IMR-90 (cell line): ENCODE measurements at regions not wholly inside any gene's neighbourhood (a gene's known extent, or its start where the extent isn't known, plus 50 kb on each side); places are given as distances from the start of the nearest gene placed in this dataset.

Experiments
- ATAC-seq: fragments of 200-7000 bp; cut with Tn5 transposase; 2 replicates; pipeline ENCODE4 v1.9.1; 2020; ENCODE audit warnings: low read depth, mild to moderate bottlenecking, moderate library complexity
- BruUV-seq: library from RNA; stranded (reverse); fragments of 400-500 nt; replicated peaks from 2 replicates; lab custom pipeline; 2021; lab: Mats Ljungman, UMichigan
- CTCF ChIA-PET: fragments of 300-600 bp; formaldehyde crosslinking; extraction: SDS; loops from one replicate; lab custom pipeline; 2021; ENCODE audit warnings: antibody characterized with exemption; lab: Yijun Ruan, JAX
- POLR2A ChIA-PET: fragments of 300-600 bp; sonication (Branson Sonifier 250); formaldehyde crosslinking; loops from one replicate; lab custom pipeline; 2022; ENCODE audit warnings: antibody characterized with exemption; ENCODE audit not compliant: unreplicated experiment; lab: Charles Lee
- DNase-seq: peaks from one replicate; pipeline ENCODE4 v3.0.0; 2013
- H2AFZ ChIP-seq: replicated peaks from 2 replicates; pipeline ENCODE3; 2013; ENCODE audit warnings: low read length, mild to moderate bottlenecking; ENCODE audit not compliant: poor library complexity
- H2AK5ac ChIP-seq: 2 replicates; pipeline ENCODE4 v1.6.1; 2013; ENCODE audit warnings: low read depth, low read length, inconsistent platforms
- H2AK9ac ChIP-seq: replicated peaks from 2 replicates; pipeline ENCODE3; 2013; ENCODE audit warnings: mild to moderate bottlenecking, low read depth, low read length, moderate library complexity; ENCODE audit not compliant: poor library complexity
- H2BK120ac ChIP-seq: 2 replicates; pipeline ENCODE4 v1.6.1; 2013; ENCODE audit warnings: low read depth, low read length, inconsistent platforms
- H2BK15ac ChIP-seq: 3 replicates; pipeline ENCODE4 v1.6.1; 2013; ENCODE audit warnings: low read depth, low read length, inconsistent platforms
- H2BK20ac ChIP-seq: 2 replicates; pipeline ENCODE4 v1.6.1; 2013; ENCODE audit warnings: low read depth, mild to moderate bottlenecking, inconsistent platforms, low read length, moderate library complexity
- H2BK5ac ChIP-seq: 2 replicates; pipeline ENCODE4 v1.6.1; 2013; ENCODE audit warnings: mild to moderate bottlenecking, low read depth, low read length, inconsistent platforms; ENCODE audit not compliant: poor library complexity, severe bottlenecking
- H3K14ac ChIP-seq: replicated peaks from 2 replicates; pipeline ENCODE4 v1.6.1; 2013; ENCODE audit warnings: low read depth, low read length, inconsistent platforms
- H3K18ac ChIP-seq: 2 replicates; pipeline ENCODE4 v1.6.1; 2013; ENCODE audit warnings: low read depth, low read length, control low read depth
- H3K23ac ChIP-seq: 2 replicates; pipeline ENCODE4 v1.6.1; 2013; ENCODE audit warnings: low read depth, low read length, inconsistent platforms
- H3K27ac ChIP-seq: 2 replicates; pipeline ENCODE4 v1.5.1; 2013; ENCODE audit warnings: mild to moderate bottlenecking, control low read depth, low read length; ENCODE audit not compliant: insufficient read depth
- H3K27me3 ChIP-seq: 2 replicates; pipeline ENCODE4 v1.6.1; 2013; ENCODE audit warnings: low read length; ENCODE audit not compliant: control insufficient read depth, insufficient read depth
- H3K36me3 ChIP-seq: 2 replicates; pipeline ENCODE4 v1.6.1; 2013; ENCODE audit warnings: low read length, mixed read lengths; ENCODE audit not compliant: control insufficient read depth, insufficient read depth
- H3K4ac ChIP-seq: 2 replicates; pipeline ENCODE4 v1.6.1; 2013; ENCODE audit warnings: low read depth, low read length, inconsistent platforms
- H3K4me1 ChIP-seq: 2 replicates; pipeline ENCODE4 v1.6.1; 2013; ENCODE audit warnings: low read length, mixed read lengths; ENCODE audit not compliant: control insufficient read depth, insufficient read depth
- H3K4me2 ChIP-seq: 2 replicates; pipeline ENCODE4 v1.6.1; 2013; ENCODE audit warnings: low read depth, mild to moderate bottlenecking, control low read depth, low read length, moderate library complexity
- H3K4me3 ChIP-seq: 2 replicates; pipeline ENCODE4 v1.5.1; 2013; ENCODE audit warnings: low read depth, mild to moderate bottlenecking, control low read depth, low read length, moderate library complexity; ENCODE audit not compliant: insufficient read depth
- H3K56ac ChIP-seq: 2 replicates; pipeline ENCODE4 v1.6.1; 2013; ENCODE audit warnings: low read length, inconsistent platforms; ENCODE audit not compliant: insufficient read depth; ENCODE audit errors: extremely low read depth
- H3K79me1 ChIP-seq, 2 experiments: 2 replicates each; pipeline ENCODE4 v1.6.1; 2013; ENCODE audit warnings: low read length in 2 of 2, inconsistent platforms in 1 of 2, low read depth in 1 of 2
- H3K9ac ChIP-seq: 2 replicates; pipeline ENCODE4 v1.6.1; 2013; ENCODE audit warnings: low read depth, low read length, control low read depth
- H3K9me1 ChIP-seq: 2 replicates; pipeline ENCODE4 v1.6.1; 2013; ENCODE audit warnings: low read length, inconsistent platforms; ENCODE audit not compliant: insufficient read depth
- H3K9me3 ChIP-seq: 2 replicates; pipeline ENCODE4 v1.6.1; 2013; ENCODE audit warnings: low read length; ENCODE audit not compliant: control insufficient read depth, insufficient read depth
- H4K20me1 ChIP-seq: 2 replicates; pipeline ENCODE4 v1.6.1; 2013; ENCODE audit warnings: low read length, inconsistent platforms; ENCODE audit not compliant: insufficient read depth
- H4K5ac ChIP-seq: 2 replicates; pipeline ENCODE4 v1.6.1; 2013; ENCODE audit warnings: mild to moderate bottlenecking, low read depth, low read length, control low read depth
- H4K8ac ChIP-seq, 2 experiments: 2 replicates each; pipeline ENCODE4 v1.6.1; 2013; ENCODE audit warnings: low read depth in 2 of 2, low read length in 2 of 2, control low read depth in 1 of 2, inconsistent platforms in 1 of 2
- H4K91ac ChIP-seq: 2 replicates; pipeline ENCODE4 v1.6.1; 2013; ENCODE audit warnings: low read depth, low read length, inconsistent platforms; ENCODE audit not compliant: insufficient read depth
- BHLHE40 ChIP-seq: fragments of 150-350 bp; IDR thresholded peaks from 2 replicates; pipeline ENCODE4 v1.6.1; 2016; ENCODE audit warnings: mild to moderate bottlenecking, low read depth, low read length
- CTCF ChIP-seq: conservative IDR thresholded peaks from 2 replicates; pipeline ENCODE4 v1.5.1; 2012; ENCODE audit warnings: mild to moderate bottlenecking, low read depth, low read length, improper control_type of control experiment
- FOS ChIP-seq: fragments of 150-350 bp; IDR thresholded peaks from 2 replicates; pipeline ENCODE4 v1.6.1; 2016; ENCODE audit warnings: low read depth, low read length
- MAFK ChIP-seq: IDR thresholded peaks from 2 replicates; pipeline ENCODE4 v1.6.1; 2012; ENCODE audit warnings: low read depth, low read length, improper control_type of control experiment
- MAZ ChIP-seq: IDR thresholded peaks from 2 replicates; pipeline ENCODE4 v1.6.1; 2012; ENCODE audit warnings: low read depth, mild to moderate bottlenecking, low read length, improper control_type of control experiment, moderate library complexity, borderline replicate concordance
- RCOR1 ChIP-seq: IDR thresholded peaks from 2 replicates; pipeline ENCODE4 v1.6.1; 2012; ENCODE audit warnings: mild to moderate bottlenecking, low read length, improper control_type of control experiment; ENCODE audit not compliant: insufficient replicate concordance
- USF2 ChIP-seq: fragments of 150-350 bp; IDR thresholded peaks from 2 replicates; pipeline ENCODE4 v1.6.1; 2017; ENCODE audit warnings: mild to moderate bottlenecking, antibody characterized with exemption, low read length, low read depth
- whole genome bisulfite sequencing, 2 experiments: methylation state at CpG; one replicate each; pipeline versions ENCODE4 v1.1.5 to v1.1.7; 2013; ENCODE audit warnings: missing lambda C conversion rate in 2 of 2; ENCODE audit not compliant: insufficient read length in 1 of 2; ENCODE audit errors: extremely low coverage in 2 of 2; 5-methylcytosine and 5-hydroxymethylcytosine counted together
- dilution Hi-C: fragments of 300-500 bp; cut with HindIII; formaldehyde crosslinking; loops from one replicate; pipeline ENCODE4 v1.14.3; 2018; ENCODE audit warnings: low sequenced_read_pairs; ENCODE audit not compliant: unreplicated experiment
- in situ Hi-C: fragments of 300-500 bp; cut with MboI; formaldehyde crosslinking; loops from 3 replicates; pipeline ENCODE4 v1.14.3; 2019; ENCODE audit warnings: low sequenced_read_pairs, inconsistent platforms, mixed read lengths
- intact Hi-C: fragments of 100-400 bp; cut with micrococcal nuclease; formaldehyde crosslinking; loops from 2 replicates; pipeline ENCODE4 v1.10.0; 2022

GRCh38 chr13:53341144-53341510 is 312.5 kb downstream of the OLFM4 start:
- Histone ChIP-seq H3K18ac (no peak overlapping the region), H2AK9ac (no peak overlapping the region), H3K23ac (no peak overlapping the region), H2AFZ (no peak overlapping the region), H3K56ac (no peak overlapping the region), H4K20me1 (no peaks in the 10 kb centered on the region), H3K9me3 (peaks cover 9% of the 10 kb centered on the region), H3K27ac (no peak overlapping the region), H3K36me3 (no peaks in the 10 kb centered on the region), H2AK5ac (no peak overlapping the region), H3K4me1 (no peaks in the 10 kb centered on the region), H2BK5ac (no peak overlapping the region), H3K27me3 (no peaks in the 10 kb centered on the region), H3K9ac (no peak overlapping the region), H3K4me2 (no peak overlapping the region), H3K79me1 (no peaks in the 10 kb centered on the region), H4K8ac (no peak overlapping the region), H4K91ac (no peak overlapping the region), H2BK20ac (no peak overlapping the region), H4K5ac (no peak overlapping the region), H3K14ac (no peak overlapping the region), H3K4ac (no peak overlapping the region), H3K9me1 (no peaks in the 10 kb centered on the region), H2BK120ac (no peak overlapping the region), H3K4me3 (no peak overlapping the region), H2BK15ac (no peak overlapping the region)
- no peak for TF ChIP-seq MAZ
- no peak for TF ChIP-seq USF2
- TF ChIP-seq BHLHE40: no peak
- no peak for TF ChIP-seq RCOR1
- TF ChIP-seq FOS: no peak
- TF ChIP-seq CTCF: no peak
- TF ChIP-seq MAFK: no peak
- no TSS peak for BruUV-seq
- in situ Hi-C loops: no loop called here
- ATAC-seq (no peak), DNase-seq (no peak)
- ChIA-PET CTCF (no interaction called here), POLR2A (no interaction called here)
- 0% methylated on average over 1 of the region's 3 CpGs; no CpG with 5 or more reads in 1 of the 2 experiments for WGBS, 2 experiments
- dilution Hi-C loops: no loop called here
- intact Hi-C loops: no loop called here
